Liver (tissue), 8 donors: ENCODE measurements at regions not wholly inside any gene's neighbourhood (a gene's known extent, or its start where the extent isn't known, plus 50 kb on each side); places are given as distances from the start of the nearest gene placed in this dataset.

Experiments
- DNase-seq: peaks from one replicate; pipeline ENCODE4 v3.0.0-alpha.2; 2017; ENCODE audit warnings: low spot score
- H3K27ac ChIP-seq, 2 donors: one replicate each; pipeline ENCODE4 v1.7.0; 2013; ENCODE audit warnings: inconsistent platforms in 2 of 2, low read length in 2 of 2, control low read depth in 1 of 2, low read depth in 1 of 2, mild to moderate bottlenecking in 1 of 2
- H3K27me3 ChIP-seq, 4 donors: one replicate each; pipeline versions ENCODE4 v1.6.1 to v1.7.0; 2013; ENCODE audit warnings: low read length in 3 of 4, inconsistent platforms in 1 of 4, mild to moderate bottlenecking in 1 of 4, moderate library complexity in 1 of 4; ENCODE audit not compliant: control insufficient read depth in 4 of 4, insufficient read depth in 4 of 4
- H3K36me3 ChIP-seq, 4 donors: one replicate each; pipeline versions ENCODE4 v1.6.1 to v1.7.0; 2013; ENCODE audit warnings: low read length in 3 of 4, mild to moderate bottlenecking in 3 of 4, low read depth in 1 of 4, moderate library complexity in 1 of 4; ENCODE audit not compliant: control insufficient read depth in 4 of 4, insufficient read depth in 3 of 4
- H3K4me1 ChIP-seq, 4 donors: one replicate each; pipeline versions ENCODE4 v1.6.1 to v1.7.0; 2013; ENCODE audit warnings: low read length in 3 of 4, mild to moderate bottlenecking in 3 of 4, moderate library complexity in 1 of 4; ENCODE audit not compliant: control insufficient read depth in 4 of 4, insufficient read depth in 4 of 4
- H3K4me3 ChIP-seq, 3 donors: one replicate each; pipeline versions ENCODE4 v1.6.1 to v1.7.0; 2013; ENCODE audit warnings: low read length in 3 of 3, control low read depth in 1 of 3, low read depth in 1 of 3, mild to moderate bottlenecking in 1 of 3
- H3K9ac ChIP-seq, 2 donors: one replicate each; pipeline ENCODE4 v1.7.0; 2013; ENCODE audit warnings: low read length in 2 of 2, mild to moderate bottlenecking in 2 of 2, moderate library complexity in 2 of 2, control low read depth in 1 of 2, low read depth in 1 of 2
- H3K9me3 ChIP-seq, 4 donors: one replicate each; pipeline versions ENCODE4 v1.6.1 to v1.7.0; 2013; ENCODE audit warnings: low read length in 3 of 4; ENCODE audit not compliant: control insufficient read depth in 4 of 4
- ATF3 ChIP-seq: IDR thresholded peaks from 2 replicates; pipeline ENCODE4 v1.6.1; 2016; ENCODE audit warnings: antibody characterized with exemption
- CTCF ChIP-seq: fragments of 150-350 bp; IDR thresholded peaks from 2 replicates; pipeline ENCODE4 v1.5.1; 2017; ENCODE audit warnings: improper control_type of control experiment, low read depth, low read length; ENCODE audit not compliant: missing input control
- EGR1 ChIP-seq, 2 donors: IDR thresholded peaks; 2 replicates each; pipeline ENCODE4 v1.6.1; 2016 to 2018; ENCODE audit warnings: antibody characterized with exemption in 2 of 2, low read depth in 2 of 2
- FOXA1 ChIP-seq: IDR thresholded peaks from 2 replicates; pipeline ENCODE4 v1.6.1; 2016; ENCODE audit warnings: antibody characterized with exemption
- GABPA ChIP-seq, 2 donors: IDR thresholded peaks in 1 of 2; conservative IDR thresholded peaks in 1 of 2; 2 replicates each; pipeline ENCODE4 v1.6.1; 2016; ENCODE audit warnings: antibody characterized with exemption in 2 of 2, mild to moderate bottlenecking in 1 of 2, moderate library complexity in 1 of 2
- HNF4G ChIP-seq: IDR thresholded peaks from 2 replicates; pipeline ENCODE4 v1.6.1; 2016; ENCODE audit warnings: antibody characterized with exemption
- JUND ChIP-seq, 2 donors: IDR thresholded peaks; 2 replicates each; pipeline ENCODE4 v1.6.1; 2016; ENCODE audit warnings: antibody characterized with exemption in 2 of 2
- MAX ChIP-seq: IDR thresholded peaks from 2 replicates; pipeline ENCODE4 v1.6.1; 2016; ENCODE audit warnings: antibody characterized with exemption
- NR2F2 ChIP-seq: IDR thresholded peaks from 2 replicates; pipeline ENCODE4 v1.6.1; 2016; ENCODE audit warnings: antibody characterized with exemption
- RAD21 ChIP-seq, 2 donors: IDR thresholded peaks; 2 replicates each; pipeline ENCODE4 v1.6.1; 2016; ENCODE audit warnings: antibody characterized with exemption in 2 of 2, mild to moderate bottlenecking in 2 of 2
- REST ChIP-seq: IDR thresholded peaks from 2 replicates; pipeline ENCODE4 v1.6.1; 2016; ENCODE audit warnings: antibody characterized with exemption, mild to moderate bottlenecking
- RXRA ChIP-seq, 2 donors: IDR thresholded peaks; 2 replicates each; pipeline ENCODE4 v1.6.1; 2017 to 2018; ENCODE audit warnings: antibody characterized with exemption in 2 of 2, mild to moderate bottlenecking in 1 of 2
- SP1 ChIP-seq: IDR thresholded peaks from 2 replicates; pipeline ENCODE4 v1.6.1; 2018; ENCODE audit warnings: antibody characterized with exemption, mild to moderate bottlenecking
- TAF1 ChIP-seq: conservative IDR thresholded peaks from 2 replicates; pipeline ENCODE4 v1.6.1; 2016; ENCODE audit warnings: antibody characterized with exemption, mild to moderate bottlenecking
- YY1 ChIP-seq: IDR thresholded peaks from 2 replicates; pipeline ENCODE4 v1.6.1; 2016; ENCODE audit warnings: antibody characterized with exemption, mild to moderate bottlenecking
- ZBTB33 ChIP-seq: IDR thresholded peaks from 2 replicates; pipeline ENCODE4 v1.6.1; 2016; ENCODE audit warnings: antibody characterized with exemption
- WGBS: extraction: QIAGEN DNeasy Blood & Tissue Kit; methylation state at CpG from one replicate; pipeline ENCODE4 v1.1.7; 2013; 5-methylcytosine and 5-hydroxymethylcytosine counted together
- donor health status: healthy.
- donor health status: healthy.
- donor health status: healthy.
- donor health status: healthy.
- donor health status: healthy.

- TF ChIP-seq ATF3: no peak
- TF ChIP-seq YY1: no peak
- TF ChIP-seq NR2F2: no peak
- no peak for TF ChIP-seq RXRA (IDR thresholded peaks at IDR 0.05)
- no peak for TF ChIP-seq FOXA1
- TF ChIP-seq TAF1: no peak
- TF ChIP-seq ZBTB33: no peak
- no peak for TF ChIP-seq CTCF
- TF ChIP-seq RAD21 (IDR thresholded peaks at IDR 0.05): no peak
- no peak for TF ChIP-seq REST
- no peak for TF ChIP-seq MAX
- no peak for TF ChIP-seq SP1
- TF ChIP-seq EGR1 (IDR thresholded peaks at IDR 0.05; ENCODE audit: low read depth in 2 of 2): no peak
- no peak for TF ChIP-seq GABPA (IDR thresholded peaks at IDR 0.05 in 1 of 2, conservative IDR thresholded peaks at IDR 0.05 in 1 of 2)
- TF ChIP-seq HNF4G: no peak
- TF ChIP-seq JUND (IDR thresholded peaks at IDR 0.05): no peak
- Histone ChIP-seq H3K4me1 (no peaks in the 10 kb centered on the region), H3K36me3 (no peaks in the 10 kb centered on the region), H3K4me3 (no peak overlapping the region), H3K9me3 (no peaks in the 10 kb centered on the region), H3K27me3 (no peaks in the 10 kb centered on the region), H3K9ac (no peak overlapping the region), H3K27ac (no peak overlapping the region)
- WGBS: 98% methylated on average over 3 of the region's 3 CpGs
- DNase-seq: no peak
Measured at GRCh38 chr21:14903172-14903865, 161.5 kb downstream of the NRIP1 start.
